AG08396 (cell line): ENCODE measurements at regions not wholly inside any gene's neighbourhood (a gene's known extent, or its start where the extent isn't known, plus 50 kb on each side); places are given as distances from the start of the nearest gene placed in this dataset.
"Not testable (repeated sequence)": the region's sequence is repeated elsewhere in the genome, so short reads cannot be mapped to it uniquely, and the experiment has no call there.

Experiments used
- DNase-seq: peaks from one replicate; pipeline ENCODE4 v3.0.0; 2012; ENCODE audit warnings: low spot score, mixed read lengths

DNA sequence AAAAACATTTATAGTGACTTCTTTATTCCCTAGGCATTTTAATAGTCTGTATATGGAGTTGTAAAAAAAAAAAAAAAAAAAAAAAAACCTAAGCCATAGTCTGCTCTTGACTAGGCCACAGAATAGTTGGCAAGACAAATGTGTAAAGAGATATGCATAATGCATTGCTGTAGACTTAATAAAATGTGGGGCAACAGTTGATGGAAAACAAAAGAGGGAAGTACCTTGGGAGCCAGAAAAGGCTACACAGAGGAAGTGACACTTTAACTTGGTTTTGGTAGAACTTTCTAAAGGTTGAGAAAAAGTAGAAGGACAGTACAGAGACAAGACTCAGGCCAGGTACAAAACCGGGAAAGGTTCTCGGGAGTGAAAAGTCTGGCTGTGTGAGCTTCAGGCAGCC is 802.9 kb upstream of the ADAMTS5 start:
- no peak for DNase-seq

DNA sequence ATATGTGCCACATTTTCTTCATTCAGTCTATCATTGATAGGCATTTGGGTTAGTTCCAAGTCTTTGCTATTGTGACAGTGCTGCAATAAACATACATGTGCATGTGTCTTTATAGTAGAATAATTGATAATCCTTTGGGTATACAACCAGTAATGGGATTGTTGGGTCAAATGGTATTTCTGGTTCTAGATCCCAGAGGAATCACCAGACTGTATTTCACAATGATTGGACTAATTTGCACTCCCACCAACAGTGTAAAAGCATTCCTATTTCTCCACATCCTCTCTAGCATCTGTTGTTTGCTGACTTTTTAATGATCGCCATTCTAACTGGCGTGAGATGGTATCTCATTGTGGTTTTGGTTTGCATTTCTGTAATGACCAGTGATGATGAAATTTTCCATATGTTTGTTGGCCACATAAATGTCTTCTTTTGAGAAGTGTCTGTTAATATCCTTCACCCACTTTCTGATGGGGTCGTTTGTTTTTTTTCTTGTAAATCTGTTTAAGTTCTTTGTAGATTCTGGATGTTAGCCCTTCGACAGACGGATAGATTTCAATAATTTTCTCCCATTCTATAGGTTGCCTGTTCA is 801.3 kb upstream of the ADAMTS5 start:
- not testable (repeated sequence) for DNase-seq

- DNase-seq: no peak
Measured at GRCh38 chr21:27764056-27764455, 797.2 kb upstream of the ADAMTS5 start.

DNA sequence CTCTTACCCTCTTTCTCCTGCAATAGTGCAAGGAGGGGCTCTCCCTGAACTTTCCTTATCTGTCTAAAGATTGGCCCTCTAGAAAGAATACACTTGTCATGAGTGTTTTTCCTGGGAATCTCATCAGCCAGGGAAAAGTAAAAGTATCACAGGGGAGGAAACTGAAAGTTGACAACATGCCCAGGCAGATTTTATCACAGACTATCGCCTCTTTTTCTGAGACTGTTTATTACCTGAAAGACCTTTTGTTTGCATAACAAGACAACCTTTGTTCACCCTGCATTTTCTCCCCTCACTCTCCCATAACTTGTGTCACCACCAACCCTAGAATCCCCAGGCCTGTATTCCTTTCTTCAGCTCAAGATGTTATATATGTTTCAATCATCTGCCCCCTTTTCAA is 794.7 kb upstream of the ADAMTS5 start:
- DNase-seq: no peak

- DNase-seq: no peak
Measured at GRCh38 chr21:27759820-27760219, 792.9 kb upstream of the ADAMTS5 start.

DNA sequence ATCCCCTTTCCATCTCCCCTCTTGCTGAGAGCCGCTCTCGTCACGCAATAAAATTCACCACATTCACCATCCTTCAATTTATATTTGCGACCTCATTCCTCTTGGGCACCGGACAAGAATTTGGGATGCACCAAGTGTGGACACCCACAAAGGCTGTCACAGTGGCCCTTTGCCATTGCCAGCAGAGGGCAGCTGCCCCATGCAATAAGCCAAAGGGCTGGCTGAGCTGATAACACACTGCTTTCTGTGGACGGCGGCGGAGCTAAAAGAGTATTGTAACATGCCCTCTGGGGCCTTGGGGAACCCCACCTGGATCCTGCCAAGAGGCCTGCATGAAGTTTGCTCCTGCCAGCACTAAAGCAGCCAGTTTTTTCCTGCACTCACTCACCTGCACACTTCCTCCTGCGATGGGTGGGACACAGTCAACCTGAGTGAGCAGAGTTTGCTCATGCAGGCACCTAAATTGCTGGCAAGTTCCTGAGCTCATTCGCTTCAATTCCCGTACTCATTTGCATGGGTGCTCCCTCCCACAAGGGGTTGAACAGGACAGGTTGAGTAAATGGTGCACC is 792.3 kb upstream of the ADAMTS5 start:
- no peak for DNase-seq

DNA sequence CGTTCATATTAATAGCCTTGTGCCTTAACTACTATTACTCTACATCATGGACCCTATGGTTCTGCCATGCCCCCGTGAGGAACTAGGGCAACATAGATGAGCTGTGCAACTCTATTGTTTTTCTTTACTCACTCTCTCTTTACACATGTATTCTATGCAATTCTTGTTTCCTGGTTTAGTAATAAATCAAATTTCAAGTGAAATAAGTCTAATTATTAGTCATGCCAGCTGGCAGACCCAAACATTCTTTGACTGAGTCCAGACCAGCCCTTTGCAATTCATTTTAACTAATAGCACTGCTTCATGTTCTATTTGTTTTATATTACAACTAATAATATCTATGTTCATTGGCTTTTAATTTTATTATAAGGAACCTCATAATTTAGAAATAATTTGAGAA is 789.3 kb upstream of the ADAMTS5 start:
- no peak for DNase-seq

- DNase-seq: no peak
Measured at GRCh38 chr21:27743971-27744564, 777.2 kb upstream of the ADAMTS5 start.

- DNase-seq: no peak
Measured at GRCh38 chr21:27741736-27742135, 774.8 kb upstream of the ADAMTS5 start.

DNA sequence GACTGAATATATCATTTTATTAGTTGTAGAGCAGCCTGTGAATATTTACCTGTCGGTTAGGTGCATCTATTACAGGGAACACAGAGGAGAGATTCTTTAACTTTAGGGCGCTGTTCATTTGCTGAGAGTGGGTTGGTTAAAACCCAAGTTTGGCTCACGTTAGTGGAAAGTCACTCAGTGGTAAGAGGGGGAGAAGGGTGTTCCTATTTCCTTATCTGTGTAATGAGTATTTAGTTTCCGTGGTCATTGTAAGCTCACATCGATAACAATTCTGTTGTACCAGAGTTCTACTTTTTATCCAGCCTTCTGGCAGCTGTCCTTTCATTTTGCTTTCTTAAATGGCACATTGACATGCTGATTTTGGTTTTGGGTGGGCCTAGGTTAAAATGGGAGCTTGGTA is 773.2 kb upstream of the ADAMTS5 start:
- no peak for DNase-seq

DNA sequence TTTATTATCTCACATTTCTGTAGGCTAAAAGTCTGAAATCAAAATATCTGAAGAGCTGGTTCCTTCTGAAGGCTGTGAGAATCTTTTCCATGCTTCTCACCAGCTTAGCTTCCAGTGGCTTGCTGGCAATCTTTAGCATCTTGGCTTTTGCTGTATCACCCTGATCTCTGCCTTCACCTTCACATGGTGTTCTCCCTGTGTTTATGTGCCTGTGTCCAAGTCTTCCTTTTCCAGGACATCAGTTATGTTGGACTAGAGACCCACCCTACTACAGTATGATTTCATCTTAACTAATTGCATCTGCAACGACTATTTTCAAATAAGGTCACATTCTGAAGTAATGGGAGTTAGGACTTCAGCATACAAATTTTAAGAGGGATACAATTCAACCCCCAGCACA is 772.3 kb upstream of the ADAMTS5 start:
- DNase-seq: no peak

DNA sequence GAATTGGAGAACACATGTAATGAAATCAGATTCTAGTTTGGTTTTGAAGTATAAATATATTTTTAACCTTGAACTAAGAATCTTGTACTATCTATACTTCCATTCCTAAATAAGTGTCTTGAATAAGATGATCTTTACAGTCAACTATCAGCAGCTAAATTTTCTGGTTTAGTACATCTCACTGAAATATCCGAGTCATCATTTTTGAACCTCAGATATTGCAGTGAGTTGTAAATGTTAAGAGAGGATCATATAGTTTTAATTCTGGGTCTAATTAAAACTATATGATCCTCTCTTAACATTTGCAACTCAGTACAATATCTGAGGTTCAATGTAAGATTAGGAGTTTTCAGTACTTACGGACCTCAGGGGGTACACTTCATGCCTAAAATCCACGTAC is 768.8 kb upstream of the ADAMTS5 start:
- DNase-seq: no peak

- DNase-seq: peak; percentile 38
Measured at GRCh38 chr21:27734146-27734545, 767.3 kb upstream of the ADAMTS5 start.

DNA sequence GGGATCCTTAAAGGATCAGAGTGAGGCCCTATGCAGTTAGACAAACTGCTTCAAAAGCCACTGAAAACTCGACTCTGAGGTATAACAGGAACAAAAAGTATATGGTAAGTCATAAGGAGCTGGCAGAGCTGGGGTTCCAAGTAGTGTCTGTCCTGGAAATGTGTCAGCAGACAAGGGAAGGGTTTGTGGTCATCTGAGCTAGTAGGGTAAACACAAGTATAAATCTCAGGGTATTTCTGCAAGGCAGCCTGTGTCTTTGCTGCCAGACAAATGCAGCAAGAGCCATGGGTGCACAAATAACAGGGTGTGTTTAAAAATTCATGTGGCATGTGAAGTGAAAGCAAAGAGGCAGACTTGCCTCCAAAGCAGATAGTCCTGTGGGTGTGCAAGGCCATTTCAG is 759.0 kb upstream of the ADAMTS5 start:
- DNase-seq: peak; percentile 4

DNA sequence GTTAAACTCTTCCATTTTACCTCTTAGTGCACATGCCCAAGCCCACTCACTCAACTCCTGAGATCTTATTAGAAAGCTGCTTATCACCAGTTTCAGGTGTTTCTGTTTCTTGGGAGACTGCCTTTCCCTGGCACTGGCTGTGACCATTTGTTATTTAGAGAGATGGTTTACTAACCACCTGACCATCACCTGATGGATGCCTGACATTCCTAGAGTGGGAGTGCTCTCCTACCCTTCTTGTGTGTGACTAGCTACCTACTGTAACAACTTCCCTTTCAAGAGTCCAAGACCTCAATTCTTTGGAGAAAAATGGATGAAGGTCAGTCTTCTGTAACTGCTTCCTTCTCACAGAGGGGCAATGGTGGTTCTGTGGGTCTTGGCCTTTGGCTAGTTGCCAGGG is 755.2 kb upstream of the ADAMTS5 start:
- no peak for DNase-seq

DNA sequence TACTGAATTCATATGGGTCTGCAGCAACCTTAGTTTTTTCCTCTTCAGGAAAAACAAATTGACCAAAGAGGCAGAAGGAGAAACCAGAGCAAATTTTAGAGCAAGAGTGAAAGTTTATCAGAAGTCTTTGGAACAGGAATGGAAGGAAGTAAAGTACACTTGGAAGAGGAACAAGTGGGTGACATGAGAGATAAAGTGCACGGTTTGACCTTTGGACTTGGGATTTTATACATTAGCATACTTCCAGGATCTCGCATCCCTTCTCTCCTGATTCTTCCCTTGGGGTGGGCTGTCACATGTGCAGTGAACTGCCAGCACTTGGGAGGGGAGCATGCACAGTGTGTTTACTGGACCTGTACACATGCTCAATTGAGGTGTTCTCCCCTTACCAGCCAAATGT is 754.8 kb upstream of the ADAMTS5 start:
- DNase-seq: no peak

DNA sequence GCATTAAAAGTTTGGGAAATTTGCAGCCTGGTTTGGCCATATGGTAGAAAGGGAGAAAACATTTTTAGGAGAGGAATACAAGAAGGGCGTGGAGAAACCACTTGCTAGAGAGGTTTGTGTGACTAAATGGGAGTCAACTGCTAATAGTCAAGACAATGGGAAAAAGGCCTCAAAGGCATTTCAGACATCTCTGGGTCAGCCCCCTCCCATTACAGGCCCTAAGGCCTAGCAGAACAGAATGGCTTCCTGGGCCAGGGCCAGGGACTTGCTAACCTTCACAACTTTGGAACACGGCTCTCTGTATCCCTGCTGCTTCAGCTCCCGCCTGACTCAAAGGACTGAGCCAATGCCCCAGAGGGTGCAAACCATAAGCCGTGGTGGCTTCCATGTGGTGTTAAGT is 752.3 kb upstream of the ADAMTS5 start:
- DNase-seq: no peak

- DNase-seq: no peak
Measured at GRCh38 chr21:27715131-27715530, 748.2 kb upstream of the ADAMTS5 start.

DNA sequence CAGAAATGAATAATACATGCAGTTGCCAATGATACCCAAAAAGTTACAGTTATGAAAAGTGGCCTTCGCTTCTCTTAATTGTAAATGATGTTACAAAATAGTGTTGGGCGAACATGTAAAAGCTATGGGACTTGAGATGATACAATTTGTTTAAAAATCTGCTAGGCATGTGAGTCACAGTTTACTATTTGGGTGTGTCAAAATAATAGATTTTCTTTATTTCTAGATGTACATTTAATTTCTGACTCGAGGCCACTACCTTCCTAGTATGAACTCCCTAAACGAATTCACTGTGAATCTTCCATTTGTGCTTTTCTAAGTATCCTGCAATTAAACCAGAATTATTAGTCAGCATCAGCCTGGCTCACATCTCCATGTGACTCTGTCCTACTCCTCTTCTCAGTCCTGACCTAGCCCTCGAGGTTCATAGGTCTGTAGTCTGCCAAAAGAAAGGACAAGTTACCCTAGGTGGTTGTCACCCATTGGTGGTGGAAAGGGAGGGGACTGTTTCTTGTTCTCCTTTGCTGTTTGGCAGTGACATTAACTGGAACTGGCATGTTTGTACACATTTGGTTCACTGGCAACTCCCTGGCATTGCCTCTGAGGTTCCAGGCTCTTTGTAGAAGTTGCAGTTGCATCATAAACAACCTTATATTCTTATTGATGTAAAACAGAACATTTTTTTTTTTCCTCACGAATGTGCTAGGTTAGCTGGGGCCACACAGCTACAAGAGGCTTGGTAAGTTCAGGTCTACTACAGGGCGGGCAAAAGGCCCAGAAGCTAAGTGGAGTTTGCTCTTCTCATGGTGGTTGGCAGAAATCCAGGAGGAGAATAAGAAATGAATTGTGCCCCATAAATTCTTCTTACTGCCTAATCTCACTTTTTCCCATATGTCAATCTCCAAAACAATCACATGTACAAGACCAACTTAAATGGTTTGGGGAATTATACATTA is 746.5 kb upstream of the ADAMTS5 start:
- no peak for DNase-seq

DNA sequence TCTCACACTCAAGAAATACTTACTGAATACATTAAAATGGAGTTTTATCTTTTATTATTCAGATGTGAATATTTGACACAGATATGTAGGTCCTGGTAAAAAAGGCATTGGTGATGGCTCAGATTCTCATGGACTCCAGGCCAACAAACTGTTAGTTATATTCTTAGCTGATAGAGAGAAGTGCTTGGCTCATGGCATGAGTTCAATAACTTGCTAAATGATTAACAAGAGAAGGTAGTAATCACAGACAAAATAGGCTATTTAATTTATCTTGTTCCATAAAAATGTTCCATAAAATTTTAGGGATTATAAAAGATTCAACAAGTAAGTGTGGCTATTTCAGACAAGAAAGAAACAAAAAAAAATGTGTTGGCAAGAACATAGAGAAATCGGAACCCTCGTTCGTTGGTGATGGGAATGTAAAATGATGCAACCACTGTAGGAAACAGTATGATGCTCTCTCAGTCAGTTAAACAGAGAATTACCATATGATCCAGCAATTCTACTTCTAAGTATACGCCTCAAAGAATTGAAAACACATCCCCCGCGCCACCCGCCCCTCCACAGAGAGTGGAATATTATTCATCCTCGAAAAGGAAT is 737.8 kb upstream of the ADAMTS5 start:
- no peak for DNase-seq

DNA sequence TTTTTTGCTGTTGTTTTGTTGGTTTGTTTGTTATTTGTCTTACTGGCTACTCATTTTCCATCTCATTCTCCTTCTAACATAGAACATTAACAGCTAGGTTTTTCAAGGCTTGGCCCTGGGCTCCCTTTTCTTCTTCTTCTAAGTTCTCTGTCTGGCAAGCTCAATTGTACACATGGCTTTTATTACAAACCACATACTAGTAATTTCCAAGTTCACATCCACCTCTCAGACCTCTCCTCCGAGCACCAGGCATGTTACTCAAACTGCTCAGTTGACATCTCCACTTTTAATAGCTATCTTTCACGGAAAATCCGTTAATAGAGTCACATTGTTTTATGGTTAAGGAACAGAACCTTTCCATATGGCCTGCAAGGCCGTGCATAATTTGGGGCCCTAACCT is 736.9 kb upstream of the ADAMTS5 start:
- DNase-seq: no peak

DNA sequence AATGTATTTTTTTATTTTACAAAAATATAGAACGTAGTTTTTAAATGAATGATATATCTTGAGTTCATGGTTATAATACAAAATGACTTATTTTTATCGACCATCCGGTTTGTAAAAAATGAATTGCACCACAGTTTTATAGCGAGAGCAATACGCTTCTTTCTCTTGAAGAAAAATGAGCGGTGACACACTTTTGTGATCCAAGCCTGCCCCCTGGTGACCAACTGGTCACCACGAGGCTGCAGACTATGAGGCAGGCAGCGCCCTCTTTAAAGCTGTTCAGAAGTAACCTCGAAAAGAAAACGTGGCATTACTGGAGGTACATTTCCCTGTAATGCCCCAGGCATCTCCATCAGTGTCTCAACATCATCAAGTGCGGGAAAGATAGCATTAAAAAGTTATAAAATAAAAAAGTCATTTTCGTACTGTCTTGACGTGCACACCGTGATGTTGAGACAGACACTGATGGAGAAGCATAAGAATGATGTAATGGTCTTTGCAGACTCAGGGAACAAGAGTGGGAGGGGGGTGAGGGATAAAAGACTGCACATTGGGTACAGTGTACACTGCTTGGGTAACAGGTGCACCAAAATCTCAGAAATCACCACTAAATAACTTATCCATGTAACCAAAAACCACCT is 734.2 kb upstream of the ADAMTS5 start:
- DNase-seq: peak; percentile 65
